GM18502 (cell line): ENCODE measurements at regions not wholly inside any gene's neighbourhood (a gene's known extent, or its start where the extent isn't known, plus 50 kb on each side); places are given as distances from the start of the nearest gene placed in this dataset.
A peak's percentile ranks its signal among the peaks of the same experiment; 100 is the strongest.
"Not testable (repeated sequence)": the region's sequence is repeated elsewhere in the genome, so short reads cannot be mapped to it uniquely, and the experiment has no call there.

Experiments
- ATAC-seq: cut with Tn5 transposase; IDR thresholded peaks from one replicate; pipeline ENCODE4 v1.9.1; 2021; ENCODE audit warnings: mild to moderate bottlenecking; ENCODE audit not compliant: unreplicated experiment, poor library complexity

DNA sequence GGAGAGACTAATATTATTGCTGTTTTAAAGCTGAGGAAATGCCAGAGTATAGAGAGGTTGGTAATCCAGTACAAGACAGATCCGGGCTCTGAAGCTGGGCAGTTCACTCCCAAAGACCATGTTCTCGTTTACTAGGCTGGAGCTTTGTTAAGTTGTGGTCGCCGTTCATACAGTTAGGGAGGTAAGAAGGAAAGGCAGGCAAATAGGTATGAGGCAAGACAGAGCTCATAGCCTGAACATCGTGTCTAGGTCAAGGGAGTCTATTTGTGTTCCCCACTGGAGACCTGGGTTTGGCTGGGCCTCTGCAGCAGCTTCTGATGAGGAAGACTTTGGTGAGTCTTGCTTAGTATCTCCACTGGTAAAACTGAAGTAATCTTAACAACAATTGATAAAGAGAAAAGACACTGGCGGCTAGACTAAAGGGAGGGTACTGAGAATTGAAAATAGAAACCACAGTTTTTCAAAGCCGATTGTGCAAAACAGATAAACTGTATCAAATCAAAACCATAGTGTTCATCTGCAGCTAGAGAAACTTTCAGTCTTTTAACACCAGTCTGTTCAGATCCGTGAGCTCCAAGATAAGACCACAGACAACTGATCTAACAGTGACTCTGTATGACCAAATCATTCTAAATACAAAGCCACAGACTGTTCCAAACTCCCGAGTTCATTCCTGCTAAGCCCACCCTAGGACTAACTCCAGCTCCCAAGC is 217.0 kb upstream of the FAM78B start:
- ATAC-seq, result no peak

DNA sequence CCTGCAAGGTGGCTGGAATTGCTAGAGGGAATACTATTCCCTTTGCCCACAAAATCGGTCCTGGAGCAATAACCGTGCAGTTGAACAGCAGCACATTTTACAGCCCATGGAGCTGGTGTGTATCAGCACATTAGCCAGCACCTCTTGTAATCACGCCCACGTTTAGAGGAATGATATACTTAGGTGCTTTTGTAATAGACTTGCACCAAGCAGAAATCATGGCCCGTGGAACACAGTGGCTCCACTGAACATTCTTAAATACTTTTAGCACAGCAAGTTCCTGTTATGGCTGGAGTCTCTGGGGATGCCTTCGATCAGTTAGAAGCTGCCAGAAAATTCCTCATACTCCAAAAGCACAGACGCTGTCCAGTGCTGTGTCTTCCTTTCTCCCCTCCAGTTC is 218.1 kb upstream of the FAM78B start:
- ATAC-seq, result no peak

DNA sequence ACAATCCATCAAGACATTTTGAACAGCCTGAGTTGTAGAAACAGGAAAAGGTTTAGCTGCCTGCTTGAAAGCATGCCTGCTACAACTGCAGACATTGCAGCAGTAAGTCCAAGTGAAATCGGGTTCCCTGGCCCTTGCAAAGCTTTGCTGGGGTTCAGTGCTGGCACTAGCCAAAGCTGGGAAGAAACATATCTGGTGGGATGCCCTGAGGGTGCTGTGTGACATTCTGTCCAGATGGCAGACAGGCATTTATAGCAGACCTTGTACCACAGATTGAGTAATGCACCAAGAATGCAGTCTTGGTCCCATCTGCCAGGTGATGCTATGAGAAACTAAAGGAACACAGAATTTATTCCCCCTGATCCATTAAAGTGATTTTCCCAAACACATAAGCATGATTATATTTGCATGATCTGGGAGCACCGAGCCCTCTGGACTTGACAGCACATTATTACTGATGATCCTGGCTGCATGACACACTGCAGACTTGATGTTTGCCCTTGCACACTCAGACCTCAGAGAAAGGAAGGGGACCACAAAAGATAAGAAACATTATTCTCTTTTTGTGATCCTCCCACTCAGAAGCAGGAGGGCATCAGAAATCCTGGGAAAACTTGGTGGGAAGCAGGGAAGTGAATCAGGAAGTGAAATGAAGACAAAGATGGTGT is 223.7 kb upstream of the FAM78B start:
- no peak for ATAC-seq

- ATAC-seq, result no peak
These were observed 224.7 kb upstream of the FAM78B start for GRCh38 chr1:166391279-166392066.

DNA sequence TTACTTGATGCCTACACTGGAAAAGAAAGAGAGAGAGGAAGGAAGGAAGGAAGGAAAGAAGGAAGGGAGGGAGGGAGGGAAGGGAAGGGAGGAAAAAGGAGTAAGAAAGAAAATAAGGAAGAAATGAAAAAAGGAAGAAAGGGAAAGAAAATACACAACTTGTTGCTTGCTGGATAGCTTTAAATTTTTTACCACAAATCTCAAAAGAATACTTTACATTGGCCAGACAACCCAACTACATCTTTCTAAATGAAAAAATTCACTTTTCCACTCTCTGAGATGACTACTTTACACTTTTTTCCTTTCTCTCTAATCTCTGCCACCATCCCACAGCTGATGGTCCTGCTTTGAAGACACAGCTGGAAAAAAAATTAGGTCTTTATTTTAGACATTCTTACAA is 228.9 kb upstream of the FAM78B start:
- ATAC-seq, result no peak

DNA sequence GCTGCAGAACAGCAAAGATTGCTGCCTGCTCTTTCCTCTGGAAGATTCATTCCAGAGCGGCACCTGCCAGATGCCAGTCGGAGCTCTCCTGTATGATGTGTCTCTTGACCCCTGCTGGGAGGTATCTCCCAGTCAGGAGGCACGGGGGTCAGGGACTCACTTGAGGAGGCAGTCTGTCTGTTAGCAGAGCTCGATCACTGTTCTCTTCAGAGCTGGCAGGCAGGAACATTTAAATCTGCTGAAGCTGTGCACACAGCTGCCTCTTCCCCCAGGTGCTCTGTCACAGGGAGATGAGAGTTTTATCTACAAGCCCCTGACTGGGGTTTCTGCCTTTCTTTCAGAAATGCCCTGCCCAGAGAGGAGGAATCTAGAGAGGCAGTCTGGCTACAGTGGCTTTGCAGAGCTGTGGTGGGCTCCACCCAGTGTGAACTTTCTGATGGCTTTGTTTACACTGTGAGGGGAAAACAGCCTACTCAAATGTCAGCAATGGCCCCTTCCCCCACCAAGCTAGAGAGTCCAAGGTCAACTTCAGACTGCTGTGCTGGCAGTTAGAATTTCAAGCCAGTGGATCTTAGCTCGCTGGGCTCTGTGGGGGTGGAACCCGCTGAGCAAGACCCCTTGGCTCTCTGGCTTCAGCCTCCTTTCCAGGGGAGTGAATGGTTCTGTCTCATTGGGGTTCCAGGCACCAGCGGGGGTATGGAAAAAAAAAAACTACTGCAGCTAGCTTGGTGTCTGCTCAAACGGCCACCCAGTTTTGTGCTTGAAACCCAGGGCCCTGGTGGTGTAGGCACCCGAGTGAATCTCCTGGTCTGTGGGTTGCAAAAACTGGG is 242.7 kb upstream of the FAM78B start:
- ATAC-seq, result not testable (repeated sequence)

- no peak for ATAC-seq
These were observed 243.2 kb upstream of the FAM78B start for GRCh38 chr1:166410083-166410385.

GRCh38 chr1:166416831-166417230 is 250.0 kb upstream of the FAM78B start:
- not testable (repeated sequence) for ATAC-seq

GRCh38 chr1:166418344-166418933 is 251.6 kb upstream of the FAM78B start:
- no peak for ATAC-seq

DNA sequence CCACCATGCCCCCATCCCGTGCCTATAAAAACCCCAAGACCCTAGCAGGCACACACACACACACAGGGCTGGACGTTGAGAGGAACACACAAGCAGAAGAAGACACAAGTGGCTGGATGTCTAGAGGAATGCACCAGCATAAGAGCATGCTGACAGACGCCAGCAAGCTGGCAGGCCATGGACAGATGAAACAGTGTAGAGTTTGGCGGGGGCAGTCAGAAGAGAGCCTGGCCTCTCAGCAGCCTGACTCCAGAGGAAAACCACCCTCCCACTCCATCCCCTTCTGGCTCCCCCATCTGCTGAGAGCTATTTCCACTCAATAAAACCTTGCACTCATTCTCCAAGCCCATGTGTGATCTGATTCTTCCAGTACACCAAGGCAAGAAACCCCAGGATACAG is 255.8 kb upstream of the FAM78B start:
- ATAC-seq, result not testable (repeated sequence)

DNA sequence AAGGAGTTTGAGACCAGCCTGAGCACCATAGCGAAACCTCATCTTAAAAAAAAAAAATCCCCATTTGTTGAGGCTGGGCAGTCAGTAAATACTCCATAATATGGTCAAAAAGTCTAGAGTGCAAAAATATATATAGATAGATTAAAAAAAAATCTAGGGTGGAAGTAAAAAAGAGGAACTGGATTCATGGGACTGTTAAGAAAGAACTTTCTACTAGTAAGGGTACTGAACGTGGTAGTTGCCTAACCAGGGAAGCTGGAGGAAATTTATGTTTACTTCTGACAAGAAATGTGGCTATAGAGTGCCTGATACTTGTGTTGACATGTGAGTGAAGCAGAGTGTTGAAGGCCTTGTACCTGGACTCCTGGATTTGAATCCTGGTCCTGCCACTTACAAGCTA is 265.9 kb upstream of the FAM78B start:
- ATAC-seq, result no peak

DNA sequence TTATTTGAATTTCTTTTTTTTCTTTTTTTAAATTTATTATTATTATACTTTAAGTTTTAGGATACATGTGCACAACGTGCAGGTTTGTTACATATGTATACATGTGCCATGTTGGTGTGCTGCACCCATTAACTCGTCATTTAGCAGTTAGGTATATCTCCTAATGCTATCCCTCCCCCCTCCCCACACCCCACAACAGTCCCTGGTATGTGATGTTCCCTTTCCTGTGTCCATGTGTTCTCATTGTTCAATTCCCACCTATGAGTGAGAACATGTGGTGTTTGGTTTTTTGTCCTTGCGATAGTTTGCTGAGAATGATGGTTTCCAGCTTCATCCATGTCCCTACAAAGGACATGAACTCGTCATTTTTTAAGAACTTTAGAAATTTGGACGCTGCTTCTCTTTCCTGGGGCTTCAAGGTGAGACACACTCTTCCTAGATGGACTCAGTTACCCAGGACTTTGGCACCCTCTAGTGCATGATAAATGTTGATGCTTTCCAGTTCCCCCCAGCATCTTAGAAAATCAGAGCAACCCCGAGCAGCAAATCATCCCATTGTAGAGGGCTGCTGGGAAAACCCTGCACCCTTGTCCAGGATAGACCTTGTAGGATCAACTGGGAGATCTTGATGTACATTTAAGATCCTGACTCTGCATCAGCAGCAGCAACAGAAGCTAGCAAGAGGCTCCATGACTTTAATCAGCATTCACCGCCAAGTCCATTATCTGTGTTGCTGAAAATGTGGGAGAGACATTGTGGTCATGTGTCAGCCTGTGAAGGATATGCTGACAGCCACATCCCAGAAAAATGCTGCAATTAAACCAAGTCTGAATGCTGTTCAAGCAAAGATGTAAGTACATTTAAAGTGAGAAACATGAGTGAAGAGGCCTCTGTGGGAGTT is 266.9 kb upstream of the FAM78B start:
- ATAC-seq, result not testable (repeated sequence)

GRCh38 chr1:166457700-166458099 is 290.9 kb upstream of the FAM78B start:
- no peak for ATAC-seq

DNA sequence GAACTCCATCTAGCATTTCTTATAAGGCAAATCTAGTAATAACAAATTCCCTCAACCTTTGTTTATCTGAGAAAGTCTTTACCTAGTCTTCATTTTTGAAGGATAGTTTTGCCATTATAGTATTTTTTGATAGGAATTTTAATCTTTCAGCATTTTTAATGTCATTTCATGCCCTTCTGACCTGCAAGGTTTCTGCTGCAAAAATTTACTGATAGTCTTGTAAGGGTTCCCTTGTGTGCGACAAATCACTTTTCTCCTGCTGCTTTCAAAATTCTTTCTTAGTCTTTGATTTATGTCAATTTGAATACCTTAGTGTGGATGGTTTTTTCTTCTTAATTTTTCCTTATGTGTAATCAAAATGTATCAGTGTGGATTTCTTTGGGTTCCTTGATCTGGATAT is 297.5 kb upstream of the FAM78B start:
- no peak for ATAC-seq

GRCh38 chr1:166470014-166470413 is 303.2 kb upstream of the FAM78B start:
- ATAC-seq, result no peak

GRCh38 chr1:166470441-166470840 is 303.6 kb upstream of the FAM78B start:
- no peak for ATAC-seq

DNA sequence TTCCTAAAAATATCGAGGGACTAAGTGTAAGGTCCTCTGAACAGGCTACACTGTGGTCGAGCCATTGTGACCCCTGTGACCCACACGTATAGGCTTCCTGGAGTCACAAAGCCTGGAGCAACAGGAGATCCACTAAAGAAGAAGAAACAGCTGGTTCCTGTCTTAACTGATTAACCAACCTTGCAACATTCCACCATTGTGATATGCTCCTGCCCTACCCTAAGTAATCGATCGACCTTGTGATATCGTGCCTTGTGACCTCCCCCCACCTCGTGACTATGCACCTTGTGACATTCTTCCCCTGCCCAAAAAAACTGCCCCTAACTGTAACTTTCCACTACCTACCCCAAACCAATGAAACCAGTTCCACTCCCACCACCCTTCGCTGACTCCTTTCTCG is 304.6 kb upstream of the FAM78B start:
- no peak for ATAC-seq

DNA sequence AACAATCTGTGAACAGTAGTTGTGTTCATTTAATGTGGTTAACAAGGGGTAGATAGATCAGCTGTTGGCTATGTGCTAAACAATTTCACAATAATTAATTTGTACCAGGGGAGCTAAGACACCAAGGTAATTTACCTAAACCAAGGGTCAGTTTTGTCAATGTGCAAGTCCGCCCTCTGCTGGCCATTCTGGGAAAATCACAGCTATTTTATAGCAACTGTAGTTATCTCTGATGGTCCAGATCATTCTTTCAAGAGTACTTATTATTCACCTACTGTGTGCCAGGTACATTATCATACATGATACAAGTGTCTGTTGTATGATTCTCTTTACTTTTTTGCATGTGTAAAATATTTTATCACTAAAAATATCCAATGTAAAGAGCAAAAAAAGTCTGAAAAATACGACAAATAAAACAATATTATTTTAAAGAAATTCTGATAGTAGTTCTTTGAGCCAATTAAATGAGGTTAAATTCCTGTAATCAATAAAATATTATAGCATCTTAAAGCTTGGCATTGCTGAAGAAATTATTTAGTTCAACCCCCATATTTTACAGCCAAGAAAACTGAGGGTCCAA is 312.3 kb upstream of the FAM78B start:
- peak; percentile 68 for ATAC-seq

GRCh38 chr1:166484471-166484870 is 317.7 kb upstream of the FAM78B start:
- ATAC-seq, result no peak
